Psoas muscle (tissue), 7 donors: ENCODE measurements at regions not wholly inside any gene's neighbourhood (a gene's known extent, or its start where the extent isn't known, plus 50 kb on each side); places are given as distances from the start of the nearest gene placed in this dataset.

Experiments used
- ATAC-seq, 4 donors: fragments of 200-7000 bp; cut with Tn5 transposase; one replicate each; pipeline ENCODE4 v1.9.1; 2020; ENCODE audit warnings: moderate library complexity in 3 of 4, mild to moderate bottlenecking in 2 of 4
- DNase-seq, 2 donors: peaks; one replicate each; pipeline ENCODE4 v3.0.0-alpha.2; 2020
- H3K27ac ChIP-seq: fragments of 200-600 bp; one replicate; pipeline ENCODE4 v1.8.0; 2022
- H3K27me3 ChIP-seq, 3 donors: fragments of 200-600 bp in 1 of 3; one replicate each; pipeline versions ENCODE4 v1.6.1 to v1.8.0; 2013 to 2022; ENCODE audit warnings: low read length in 2 of 3, mild to moderate bottlenecking in 2 of 3, moderate library complexity in 1 of 3; ENCODE audit not compliant: insufficient read depth in 3 of 3
- H3K36me3 ChIP-seq, 2 donors: fragments of 200-600 bp in 1 of 2; one replicate each; pipeline versions ENCODE4 v1.6.1 to v1.8.0; 2013 to 2022; ENCODE audit warnings: low read depth in 1 of 2, mild to moderate bottlenecking in 1 of 2, moderate library complexity in 1 of 2; ENCODE audit not compliant: insufficient read depth in 1 of 2
- H3K4me1 ChIP-seq: fragments of 200-600 bp; one replicate; pipeline ENCODE4 v1.8.0; 2022
- H3K4me3 ChIP-seq: fragments of 200-600 bp; one replicate; pipeline ENCODE4 v1.8.0; 2022; ENCODE audit warnings: mild to moderate bottlenecking
- H3K9me3 ChIP-seq: fragments of 200-600 bp; one replicate; pipeline ENCODE4 v1.8.0; 2022
- CTCF ChIP-seq: fragments of 200-600 bp; IDR thresholded peaks from one replicate; pipeline ENCODE4 v1.8.0; 2022; ENCODE audit warnings: antibody characterized with exemption
- WGBS, 3 donors: extraction: QIAGEN DNeasy Blood & Tissue Kit; methylation state at CpG; one replicate each; pipeline versions ENCODE4 v1.1.6 to v1.1.7; 2013; 5-methylcytosine and 5-hydroxymethylcytosine counted together
- intact Hi-C, 2 donors: fragments of 100-400 bp; cut with DNase I; formaldehyde crosslinking; loops; one replicate each; pipeline versions ENCODE4 v1.11.0 to v1.14.2; 2022
- donor health status: healthy with polysubstance abuse.
- donor health status: DM: no; HTN: no; CAD: no; lungs with moderate emphysema.
- donor health status: Bipolar disorder and iron deficiency.
- donor health status: healthy.
- donor health status: DM: yes; HTN: yes; CAD: no.
- donor health status: DM: no; HTN: no; CAD: no.
- donor health status: DM: yes; HTN: yes; CAD: no.

DNA sequence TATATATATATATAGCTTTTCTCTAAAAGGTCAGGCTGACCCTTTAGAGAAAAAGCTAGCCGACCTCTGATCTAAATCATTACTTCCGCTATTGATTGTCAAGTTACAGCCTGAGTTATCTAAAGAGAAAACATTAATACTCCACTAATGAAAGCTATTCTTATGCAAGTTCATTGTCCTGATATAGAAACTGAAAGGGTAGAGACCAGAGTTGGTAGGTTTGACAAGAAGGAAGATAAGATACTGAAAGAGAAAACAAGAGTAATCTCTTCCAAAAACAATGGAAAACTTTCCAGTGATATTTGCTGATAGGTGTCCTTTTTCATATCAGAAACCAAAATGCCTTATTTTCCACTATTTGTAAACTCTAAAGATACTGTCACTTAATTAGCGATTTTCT is 62.8 kb upstream of the SLC39A10 start:
- no peak for TF ChIP-seq CTCF
- intact Hi-C loops, result no loop called here
- Histone ChIP-seq H3K36me3 (no peaks in the 10 kb centered on the region), H3K4me1 (no peaks in the 10 kb centered on the region), H3K27ac (no peak overlapping the region), H3K4me3 (no peak overlapping the region), H3K27me3 (no peaks in the 10 kb centered on the region), H3K9me3 (no peaks in the 10 kb centered on the region)
- WGBS, 3 donors, result 72 to 80% (median 79%) methylated on average over 3 of the region's 3 CpGs
- no peak for DNase-seq
- ATAC-seq, result no peak

GRCh38 chr2:195592105-195592504 is 64.9 kb upstream of the SLC39A10 start:
- Histone ChIP-seq H3K4me3 (no peak overlapping the region), H3K27me3 (no peaks in the 10 kb centered on the region), H3K27ac (no peak overlapping the region), H3K36me3 (no peaks in the 10 kb centered on the region), H3K9me3 (no peaks in the 10 kb centered on the region), H3K4me1 (no peaks in the 10 kb centered on the region)
- WGBS, 3 donors, result 91 to 94% (median 91%) methylated on average over 2 of the region's 2 CpGs
- DNase-seq (no peak), ATAC-seq (no peak)
- intact Hi-C loops, result no loop called here
- no peak for TF ChIP-seq CTCF

- Histone ChIP-seq H3K27me3 (no peaks in the 10 kb centered on the region), H3K4me3 (no peak overlapping the region), H3K27ac (no peak overlapping the region), H3K4me1 (no peaks in the 10 kb centered on the region), H3K36me3 (no peaks in the 10 kb centered on the region), H3K9me3 (no peaks in the 10 kb centered on the region)
- ATAC-seq (no peak), DNase-seq (no peak)
- no peak for TF ChIP-seq CTCF
- WGBS, 3 donors, result 72 to 87% (median 79%) methylated on average over 1 of the region's 1 CpG
- intact Hi-C loops, result no loop called here
Measured at GRCh38 chr2:195590861-195591205, 66.2 kb upstream of the SLC39A10 start.

DNA sequence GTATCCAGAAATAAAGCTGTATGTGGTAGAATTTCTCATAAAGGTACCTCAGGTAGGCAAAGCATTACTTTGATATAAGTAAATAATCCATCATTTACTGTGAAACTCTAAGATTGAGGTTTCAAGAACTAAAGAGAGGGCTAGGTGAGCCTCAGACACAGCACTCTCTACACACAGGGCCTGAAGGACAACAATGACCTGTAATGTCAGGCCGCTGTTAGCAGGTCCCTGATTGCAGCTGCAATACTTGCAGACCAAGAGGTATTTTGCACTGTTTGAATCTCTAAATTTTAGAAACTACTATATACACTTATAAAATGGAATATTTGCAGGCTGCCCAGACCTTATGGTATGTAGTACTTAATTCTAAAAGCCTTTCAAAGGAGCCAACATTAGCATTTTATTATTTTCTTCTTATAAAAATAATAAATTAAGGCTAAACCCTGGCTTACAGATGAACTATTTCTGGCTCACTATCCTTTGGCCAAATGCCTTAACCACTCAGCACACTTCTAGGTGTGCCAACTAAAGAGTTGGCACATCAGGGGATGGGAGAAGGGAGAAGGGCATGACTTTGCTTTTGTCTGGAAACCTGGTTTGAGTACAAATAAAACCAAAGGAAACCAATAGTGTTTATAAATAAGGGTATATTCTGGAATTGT is 66.7 kb upstream of the SLC39A10 start:
- Histone ChIP-seq H3K9me3 (no peaks in the 10 kb centered on the region), H3K27ac (no peak overlapping the region), H3K36me3 (no peaks in the 10 kb centered on the region), H3K27me3 (no peaks in the 10 kb centered on the region), H3K4me3 (no peak overlapping the region), H3K4me1 (no peaks in the 10 kb centered on the region)
- 58 to 90% (median 81%) methylated on average over 1 of the region's 1 CpG for WGBS, 3 donors
- intact Hi-C loops, result no loop called here
- DNase-seq (no peak), ATAC-seq (no peak)
- no peak for TF ChIP-seq CTCF

- DNase-seq, result no peak
- ATAC-seq, result no peak
- Histone ChIP-seq H3K9me3 (no peaks in the 10 kb centered on the region), H3K27ac (no peak overlapping the region), H3K4me1 (no peaks in the 10 kb centered on the region), H3K4me3 (no peak overlapping the region), H3K36me3 (no peaks in the 10 kb centered on the region), H3K27me3 (no peaks in the 10 kb centered on the region)
- 76 to 83% (median 80%) methylated on average over 5 of the region's 5 CpGs for WGBS, 3 donors
- intact Hi-C loops, result no loop called here
- no peak for TF ChIP-seq CTCF
Measured at GRCh38 chr2:195587966-195588365, 69.1 kb upstream of the SLC39A10 start.
